H1 (cell line): ENCODE measurements at regions not wholly inside any gene's neighbourhood (a gene's known extent, or its start where the extent isn't known, plus 50 kb on each side); places are given as distances from the start of the nearest gene placed in this dataset.

Experiments used
- CTCF ChIA-PET: fragments of 300-600 bp; sonication (Branson Sonifier 250); formaldehyde crosslinking; loops from one replicate; lab custom pipeline; 2021; ENCODE audit not compliant: partially characterized antibody; lab: Charles Lee
- POLR2A ChIA-PET: fragments of 300-600 bp; sonication (Branson Sonifier 250); formaldehyde crosslinking; loops from one replicate; lab custom pipeline; 2021; ENCODE audit warnings: inconsistent platforms; ENCODE audit not compliant: partially characterized antibody; lab: Charles Lee
- DNase-seq, 2 experiments: peaks; one replicate each; pipeline versions ENCODE4 v3.0.0 to v3.0.0-alpha.2; 2010 to 2022; ENCODE audit warnings: low spot score in 2 of 2, low read depth in 1 of 2, mixed read lengths in 1 of 2
- FAIRE-seq: peaks from 2 replicates; lab custom pipeline; 2011; peaks lifted over from hg19 to GRCh38; lab: Jason Lieb, UNC
- H2AFZ ChIP-seq: 2 replicates; pipeline ENCODE4 v1.8.1; 2012; ENCODE audit warnings: low read length, inconsistent platforms
- H2AK5ac ChIP-seq: 2 replicates; pipeline ENCODE4 v1.6.1; 2013; ENCODE audit warnings: low read depth, low read length
- H2BK120ac ChIP-seq: replicated peaks from 2 replicates; pipeline ENCODE3; 2013; ENCODE audit warnings: low read depth, low read length, inconsistent platforms
- H2BK12ac ChIP-seq: 2 replicates; pipeline ENCODE4 v1.6.1; 2013; ENCODE audit warnings: low read depth, low read length
- H2BK15ac ChIP-seq: 2 replicates; pipeline ENCODE4 v1.6.1; 2013; ENCODE audit warnings: low read length
- H2BK20ac ChIP-seq: 2 replicates; pipeline ENCODE4 v1.6.1; 2013; ENCODE audit warnings: low read length
- H2BK5ac ChIP-seq: 2 replicates; pipeline ENCODE4 v1.6.1; 2013; ENCODE audit warnings: low read depth, low read length
- H3K14ac ChIP-seq: 2 replicates; pipeline ENCODE4 v1.6.1; 2013; ENCODE audit warnings: inconsistent platforms; ENCODE audit not compliant: insufficient read length
- H3K18ac ChIP-seq: 2 replicates; pipeline ENCODE4 v1.6.1; 2013; ENCODE audit warnings: low read length; ENCODE audit errors: extremely low read depth
- H3K23ac ChIP-seq: 2 replicates; pipeline ENCODE4 v1.6.1; 2013; ENCODE audit warnings: inconsistent platforms; ENCODE audit not compliant: insufficient read length
- H3K23me2 ChIP-seq: 2 replicates; pipeline ENCODE4 v1.6.1; 2013; ENCODE audit warnings: low read depth, low read length
- H3K27ac ChIP-seq: 2 replicates; pipeline ENCODE4 v1.6.1; 2011; ENCODE audit warnings: low read depth, low read length, inconsistent platforms
- H3K27me3 ChIP-seq, 4 experiments: replicated peaks in 1 of 4; 1 replicate in 1 of 4; 2 replicates in 3 of 4; pipeline versions ENCODE4 v1.6.1 to v1.8.1; 2011 to 2013; ENCODE audit warnings: low read length in 3 of 4, mild to moderate bottlenecking in 3 of 4, inconsistent platforms in 2 of 4, mixed read lengths in 2 of 4, moderate library complexity in 1 of 4; ENCODE audit not compliant: control insufficient read depth in 3 of 4, insufficient read depth in 3 of 4; ENCODE audit errors: extremely low read depth in 1 of 4
- H3K36me3 ChIP-seq, 4 experiments: 2 replicates each; pipeline versions ENCODE4 v1.6.1 to v1.8.1; 2011 to 2013; ENCODE audit warnings: mild to moderate bottlenecking in 4 of 4, low read length in 3 of 4, moderate library complexity in 2 of 4, control low read depth in 1 of 4, inconsistent platforms in 1 of 4; ENCODE audit not compliant: insufficient read depth in 4 of 4, control insufficient read depth in 2 of 4
- H3K4ac ChIP-seq: replicated peaks from 2 replicates; pipeline ENCODE3; 2013; ENCODE audit warnings: low read length, low read depth, mixed read lengths, inconsistent platforms; ENCODE audit not compliant: insufficient read length
- H3K4me1 ChIP-seq, 4 experiments: replicated peaks in 1 of 4; 1 replicate in 1 of 4; 2 replicates in 3 of 4; pipeline versions ENCODE4 v1.6.1 to v1.8.1; 2011 to 2013; ENCODE audit warnings: low read length in 3 of 4, inconsistent platforms in 2 of 4, mixed read lengths in 1 of 4; ENCODE audit not compliant: insufficient read depth in 4 of 4, control insufficient read depth in 3 of 4
- H3K4me2 ChIP-seq, 2 experiments: 2 replicates each; pipeline versions ENCODE4 v1.6.1 to v1.8.1; 2011 to 2013; ENCODE audit warnings: low read depth in 2 of 2, low read length in 2 of 2, control low read depth in 1 of 2, inconsistent platforms in 1 of 2, mild to moderate bottlenecking in 1 of 2; ENCODE audit not compliant: insufficient read depth in 1 of 2
- H3K4me3 ChIP-seq, 4 experiments: fragments of 200-600, 300-600 bp in 1 of 4; sonication (generic), shearing (Covaris generic), sonication (Bioruptor Twin) in 1 of 4; 2 replicates each; pipeline versions ENCODE4 v1.5.1 to v1.8.1; 2011 to 2016; ENCODE audit warnings: low read length in 4 of 4, low read depth in 3 of 4, control low read depth in 2 of 4, inconsistent platforms in 2 of 4, mild to moderate bottlenecking in 2 of 4, mixed read lengths in 1 of 4, moderate library complexity in 1 of 4; ENCODE audit not compliant: insufficient read depth in 2 of 4; ENCODE audit errors: extremely low read depth in 1 of 4
- H3K56ac ChIP-seq: replicated peaks from 2 replicates; pipeline ENCODE3; 2013; ENCODE audit warnings: low read depth, mild to moderate bottlenecking, mixed read lengths, low read length, inconsistent platforms; ENCODE audit not compliant: insufficient read length
- H3K79me1 ChIP-seq: 2 replicates; pipeline ENCODE4 v1.6.1; 2013; ENCODE audit warnings: low read depth, low read length, control low read depth
- H3K79me2 ChIP-seq, 2 experiments: 2 replicates each; pipeline versions ENCODE4 v1.6.1 to v1.8.1; 2012 to 2013; ENCODE audit warnings: low read length in 2 of 2, mild to moderate bottlenecking in 2 of 2, inconsistent platforms in 1 of 2; ENCODE audit not compliant: insufficient read depth in 2 of 2, control insufficient read depth in 1 of 2
- H3K9ac ChIP-seq, 4 experiments: replicated peaks in 1 of 4; 1 replicate in 1 of 4; 2 replicates in 3 of 4; pipeline versions ENCODE4 v1.6.1 to v1.8.1; 2011 to 2013; ENCODE audit warnings: low read depth in 3 of 4, low read length in 3 of 4, control low read depth in 2 of 4, mild to moderate bottlenecking in 2 of 4, moderate library complexity in 2 of 4, inconsistent platforms in 1 of 4; ENCODE audit errors: extremely low read depth in 1 of 4
- H3K9me3 ChIP-seq, 2 experiments: 2 replicates each; pipeline versions ENCODE4 v1.6.1 to v1.8.1; 2012 to 2013; ENCODE audit warnings: mild to moderate bottlenecking in 2 of 2, moderate library complexity in 2 of 2, control low read depth in 1 of 2, inconsistent platforms in 1 of 2, low read depth in 1 of 2, low read length in 1 of 2, mixed read lengths in 1 of 2; ENCODE audit not compliant: insufficient read depth in 2 of 2
- H4K20me1 ChIP-seq, 2 experiments: replicated peaks in 1 of 2; 2 replicates each; pipeline versions ENCODE3 to v1.8.1; 2011 to 2013; ENCODE audit warnings: inconsistent platforms in 2 of 2, low read length in 2 of 2, mild to moderate bottlenecking in 1 of 2; ENCODE audit not compliant: insufficient read depth in 2 of 2, control insufficient read depth in 1 of 2
- H4K5ac ChIP-seq: 2 replicates; pipeline ENCODE4 v1.6.1; 2013; ENCODE audit warnings: low read length, low read depth, mixed read lengths, inconsistent platforms; ENCODE audit not compliant: insufficient read length
- H4K8ac ChIP-seq: 2 replicates; pipeline ENCODE4 v1.8.0; 2013; ENCODE audit warnings: mild to moderate bottlenecking, moderate library complexity, low read length, inconsistent platforms; ENCODE audit not compliant: insufficient read depth; ENCODE audit errors: extremely low read depth
- H4K91ac ChIP-seq: replicated peaks from 2 replicates; pipeline ENCODE3; 2013; ENCODE audit warnings: low read length, mixed read lengths, inconsistent platforms; ENCODE audit not compliant: insufficient read length
- ASH2L ChIP-seq: fragments of 200-600, 300-600 bp; sonication (generic); IDR thresholded peaks from one replicate; pipeline ENCODE4 v1.7.1; 2017; ENCODE audit warnings: low read length
- BACH1 ChIP-seq: IDR thresholded peaks from 2 replicates; pipeline ENCODE4 v1.6.1; 2012; ENCODE audit warnings: low read length, improper control_type of control experiment
- BCL11A ChIP-seq, 2 experiments: IDR thresholded peaks; one replicate each; pipeline ENCODE4 v1.6.1; 2011; ENCODE audit warnings: low read depth in 2 of 2, low read length in 2 of 2, mild to moderate bottlenecking in 2 of 2
- CHD2 ChIP-seq: IDR thresholded peaks from 2 replicates; pipeline ENCODE4 v1.6.1; 2012; ENCODE audit warnings: low read length, improper control_type of control experiment
- CREB1 ChIP-seq: IDR thresholded peaks from 2 replicates; pipeline ENCODE4 v1.6.1; 2012; ENCODE audit warnings: inconsistent platforms
- NANOG ChIP-seq: IDR thresholded peaks from 2 replicates; pipeline ENCODE4 v1.6.1; 2011; ENCODE audit warnings: low read length, low read depth, mild to moderate bottlenecking, inconsistent platforms; ENCODE audit not compliant: insufficient read depth, poor library complexity, severe bottlenecking
- SUZ12 ChIP-seq: fragments of 200-600 bp; sonication (generic); IDR thresholded peaks from 2 replicates; pipeline ENCODE4 v1.6.1; 2012; ENCODE audit warnings: mild to moderate bottlenecking, inconsistent platforms, low read length, moderate library complexity, mixed read lengths
- USF2 ChIP-seq: IDR thresholded peaks from 2 replicates; pipeline ENCODE4 v1.6.1; 2011; ENCODE audit warnings: low read length, improper control_type of control experiment
- ZNF274 ChIP-seq: IDR thresholded peaks from 2 replicates; pipeline ENCODE4 v1.7.0; 2012; ENCODE audit warnings: low read length, borderline replicate concordance; ENCODE audit errors: extremely low read depth
- WGBS, 2 experiments: shearing (Covaris generic) in 1 of 2; methylation state at CpG; one replicate each; pipeline versions ENCODE4 v1.1.6 to v1.1.7; 2013 to 2015; ENCODE audit warnings: low lambda C conversion rate in 2 of 2, mixed read lengths in 2 of 2, inconsistent platforms in 1 of 2, low coverage in 1 of 2, missing lambda C conversion rate in 1 of 2; ENCODE audit not compliant: insufficient replicate concordance in 2 of 2, insufficient coverage in 1 of 2, insufficient read length in 1 of 2; ENCODE audit errors: extremely low coverage in 1 of 2, missing lambda C conversion rate in 1 of 2; 5-methylcytosine and 5-hydroxymethylcytosine counted together

GRCh38 chr4:176432811-176433540 lies 113.2 kb downstream of the SPCS3 start:
- Histone ChIP-seq H2BK5ac (no peak overlapping the region), H3K9me3 (no peaks in the 10 kb centered on the region), H2BK12ac (no peak overlapping the region), H3K4ac (no peak overlapping the region), H3K27ac (no peak overlapping the region), H3K4me3 (no peak overlapping the region), H4K8ac (no peak overlapping the region), H3K4me2 (no peak overlapping the region), H3K23me2 (no peaks in the 10 kb centered on the region), H4K91ac (no peak overlapping the region), H3K79me2 (no peaks in the 10 kb centered on the region), H3K23ac (no peak overlapping the region), H4K20me1 (no peaks in the 10 kb centered on the region), H2BK120ac (no peak overlapping the region), H2BK15ac (no peak overlapping the region), H2AK5ac (no peak overlapping the region), H2BK20ac (no peak overlapping the region), H3K56ac (no peak overlapping the region), H3K36me3 (no peaks in the 10 kb centered on the region), H4K5ac (no peak overlapping the region), H2AFZ (no peak overlapping the region), H3K4me1 (no peaks in the 10 kb centered on the region), H3K9ac (no peak overlapping the region), H3K79me1 (no peaks in the 10 kb centered on the region), H3K18ac (no peak overlapping the region), H3K27me3 (no peaks in the 10 kb centered on the region), H3K14ac (no peak overlapping the region)
- TF ChIP-seq ASH2L (no peak), NANOG (no peak), USF2 (no peak), SUZ12 (no peak), CREB1 (no peak), BACH1 (no peak), ZNF274 (no peak), CHD2 (no peak), BCL11A (IDR thresholded peaks at IDR 0.05; ENCODE audit: low read depth in 2 of 2, low read length in 2 of 2) (no peak)
- no peak for DNase-seq
- ChIA-PET POLR2A (no interaction called here), CTCF (interaction anchor here (1.5 kb wide), 1 partner anchor 14 kb away, joined by 4 read pairs; no protein-coding TSS in a partner anchor)
- WGBS, 2 experiments, result 80% methylated on average over 6 of the region's 6 CpGs; no CpG with 5 or more reads in 1 of the 2 experiments
- no peak for FAIRE-seq
